ENCODE measurements at regions not wholly inside any gene's neighbourhood (a gene's known extent, or its start where the extent isn't known, plus 50 kb on each side); places are given as distances from the start of the nearest gene placed in this dataset.

DNA sequence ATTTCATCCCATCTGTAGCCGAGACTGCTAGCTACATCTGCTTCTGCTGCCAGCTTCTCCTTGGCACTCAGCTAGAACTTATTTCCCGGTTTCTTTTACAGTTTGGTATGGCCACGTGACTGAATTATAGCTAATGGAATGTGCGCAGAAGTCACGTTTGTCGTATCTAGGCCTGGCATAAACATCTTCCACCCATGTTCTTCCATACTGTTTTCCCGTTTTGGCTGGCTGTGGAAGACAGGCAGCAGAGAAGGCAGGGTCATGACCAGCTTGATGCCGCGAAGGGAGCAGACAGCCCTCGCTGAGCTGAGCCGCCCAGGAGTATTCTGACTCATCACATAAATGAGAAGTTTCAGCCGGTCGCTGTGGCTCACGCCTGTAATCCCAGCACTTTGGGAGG, 186.7 kb downstream of the RFC3 start:
- Mint-ChIP-seq H3K36me3 (no peaks in the 10 kb centered on the region), H3K4me1 (no peaks in the 10 kb centered on the region), H3K4me3 (no peak overlapping the region), H3K27me3 (peaks cover 2% of the 10 kb centered on the region), H3K9me3 (no peaks in the 10 kb centered on the region), H3K27ac (no peak overlapping the region)

DNA sequence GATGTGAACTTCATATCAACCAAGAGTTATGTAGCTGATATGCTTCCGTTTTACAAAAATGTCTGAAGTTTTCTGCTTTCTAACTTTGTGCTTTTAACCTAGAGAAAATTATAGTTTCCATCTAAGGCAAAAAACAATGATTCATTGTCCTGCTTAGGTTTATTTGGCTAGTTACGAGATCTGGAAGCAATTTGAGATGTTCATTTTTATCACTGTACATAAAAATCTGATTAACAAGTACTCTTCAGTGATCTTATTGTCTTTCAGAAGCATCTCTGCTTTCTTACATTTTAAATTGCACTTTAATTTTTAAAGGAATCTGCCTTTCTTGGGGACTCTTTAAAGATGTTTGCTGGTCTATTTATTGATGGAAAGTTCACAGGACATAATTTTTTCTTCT, 188.1 kb downstream of the RFC3 start:
- H3K9me3 Mint-ChIP-seq = no peaks in the 10 kb centered on the region
- peaks cover 2% of the 10 kb centered on the region for H3K27me3 Mint-ChIP-seq
- no peak overlapping the region for H3K4me3 Mint-ChIP-seq
- no peak overlapping the region for H3K27ac Mint-ChIP-seq
- H3K4me1 Mint-ChIP-seq = no peaks in the 10 kb centered on the region
- H3K36me3 Mint-ChIP-seq = no peaks in the 10 kb centered on the region

DNA sequence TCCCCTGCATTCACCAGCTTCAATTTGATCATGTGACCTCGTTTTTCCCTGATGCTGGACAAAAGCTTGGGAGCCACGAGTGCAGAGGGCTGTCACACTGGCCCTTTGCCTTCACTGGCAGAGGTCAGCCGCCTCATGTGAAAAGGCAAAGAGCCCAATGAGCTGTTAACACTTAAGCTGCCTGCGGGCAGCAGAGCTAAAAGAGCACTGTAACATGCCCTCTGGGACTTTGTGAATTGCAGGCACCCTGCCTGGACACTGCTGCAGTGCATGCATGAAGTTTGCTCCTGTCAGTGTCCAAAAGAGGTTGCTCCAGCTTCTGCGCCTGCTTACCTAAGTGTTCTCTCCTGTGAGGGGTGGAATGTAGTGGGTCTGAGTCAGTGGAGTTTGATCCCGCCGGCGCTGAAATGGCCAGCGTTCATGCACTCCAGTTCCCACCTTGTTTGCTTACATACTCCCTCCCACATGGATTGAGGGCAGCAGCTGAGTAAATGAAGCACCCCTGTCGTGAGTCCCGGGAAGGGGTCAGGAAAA, 193.7 kb downstream of the RFC3 start:
- no peaks in the 10 kb centered on the region for H3K4me1 Mint-ChIP-seq
- no peaks in the 10 kb centered on the region for H3K9me3 Mint-ChIP-seq
- H3K4me3 Mint-ChIP-seq = no peak overlapping the region
- H3K36me3 Mint-ChIP-seq = no peaks in the 10 kb centered on the region
- H3K27me3 Mint-ChIP-seq = peaks cover 4% of the 10 kb centered on the region
- no peak overlapping the region for H3K27ac Mint-ChIP-seq

DNA sequence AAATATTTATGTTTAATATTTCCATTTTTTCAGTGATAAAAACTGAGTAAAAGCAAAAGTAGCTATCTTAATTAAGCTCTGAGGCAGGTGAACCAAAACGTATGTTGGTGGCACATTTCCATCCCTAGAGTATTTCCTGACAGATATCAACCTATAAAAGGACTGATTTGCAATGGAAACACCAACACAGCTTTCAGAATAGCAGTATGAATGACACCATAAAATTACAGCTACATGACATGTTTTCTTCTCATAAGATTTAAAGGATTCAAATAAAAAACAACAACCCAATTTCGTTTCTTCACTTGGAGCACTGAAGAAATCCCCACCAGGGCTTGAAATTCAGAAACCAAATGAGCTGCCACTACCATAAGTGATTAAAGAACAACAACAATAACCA, 194.4 kb downstream of the RFC3 start:
- Mint-ChIP-seq H3K27me3 (peaks cover 6% of the 10 kb centered on the region), H3K27ac (no peak overlapping the region), H3K4me1 (no peaks in the 10 kb centered on the region), H3K36me3 (no peaks in the 10 kb centered on the region), H3K4me3 (no peak overlapping the region), H3K9me3 (no peaks in the 10 kb centered on the region)

DNA sequence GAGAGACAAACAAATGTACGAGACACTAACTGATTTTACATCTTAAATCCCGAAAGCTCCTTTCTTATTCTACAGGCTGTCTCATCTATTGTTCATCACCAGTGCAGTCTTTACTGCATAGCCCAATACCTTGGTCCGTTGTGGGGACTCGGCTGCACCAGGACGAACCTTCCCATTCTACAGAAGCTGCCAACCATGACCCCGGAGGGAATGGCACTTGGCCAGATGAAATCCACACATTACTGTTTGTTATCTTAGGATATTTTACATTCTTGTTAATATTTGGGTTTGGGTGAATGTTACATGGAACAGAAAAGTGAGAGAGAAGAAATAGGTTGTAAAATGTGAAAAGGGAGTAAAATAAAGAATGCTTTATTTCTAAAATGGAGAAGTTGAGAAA, 195.1 kb downstream of the RFC3 start:
- no peak overlapping the region for H3K4me3 Mint-ChIP-seq
- no peaks in the 10 kb centered on the region for H3K4me1 Mint-ChIP-seq
- no peaks in the 10 kb centered on the region for H3K36me3 Mint-ChIP-seq
- no peaks in the 10 kb centered on the region for H3K9me3 Mint-ChIP-seq
- no peak overlapping the region for H3K27ac Mint-ChIP-seq
- H3K27me3 Mint-ChIP-seq = peaks cover 7% of the 10 kb centered on the region

DNA sequence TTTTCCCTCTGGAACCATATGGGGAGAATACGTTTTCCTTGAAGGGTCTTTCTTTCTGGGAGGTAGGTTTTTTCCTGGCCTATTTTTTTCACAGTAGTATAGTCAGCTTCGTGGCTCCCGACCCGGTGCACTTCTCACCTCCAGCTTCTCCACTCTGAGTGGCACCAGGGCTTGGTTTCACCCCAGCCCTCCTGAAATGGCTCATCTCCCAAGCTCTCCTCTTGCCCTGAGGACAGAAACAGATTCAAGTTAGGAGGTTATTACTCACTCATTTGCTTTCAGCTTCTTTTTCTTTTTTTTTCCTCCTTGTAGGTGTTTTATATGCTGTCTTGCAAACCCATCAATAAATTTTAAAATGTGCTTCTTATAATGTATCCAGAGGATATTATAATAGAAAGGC, 199.3 kb downstream of the RFC3 start:
- Mint-ChIP-seq H3K27ac (no peak overlapping the region), H3K4me1 (no peaks in the 10 kb centered on the region), H3K36me3 (no peaks in the 10 kb centered on the region), H3K4me3 (no peak overlapping the region), H3K27me3 (peaks cover 7% of the 10 kb centered on the region), H3K9me3 (no peaks in the 10 kb centered on the region)

DNA sequence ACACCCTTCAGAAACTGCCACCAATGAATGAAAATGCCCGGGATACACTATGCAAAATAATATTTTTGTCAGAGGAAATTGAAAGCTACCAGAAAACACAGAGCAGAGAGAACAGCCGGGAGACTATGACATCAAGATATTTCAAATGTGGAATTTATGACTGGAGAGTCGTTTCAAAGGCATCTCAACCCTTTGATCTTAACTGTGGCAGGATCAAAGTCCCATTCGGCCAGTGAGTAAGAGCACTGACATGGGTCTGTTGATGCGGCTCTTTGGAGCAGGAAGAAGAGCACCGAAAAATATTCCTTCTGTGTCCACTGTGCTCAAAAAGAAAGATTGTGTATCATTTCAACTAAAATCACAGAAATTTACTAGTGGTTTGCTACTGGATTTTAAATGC, 201.9 kb downstream of the RFC3 start:
- Mint-ChIP-seq H3K9me3 (no peaks in the 10 kb centered on the region), H3K4me1 (no peaks in the 10 kb centered on the region), H3K27me3 (peaks cover 6% of the 10 kb centered on the region), H3K27ac (no peak overlapping the region), H3K4me3 (no peak overlapping the region), H3K36me3 (no peaks in the 10 kb centered on the region)

DNA sequence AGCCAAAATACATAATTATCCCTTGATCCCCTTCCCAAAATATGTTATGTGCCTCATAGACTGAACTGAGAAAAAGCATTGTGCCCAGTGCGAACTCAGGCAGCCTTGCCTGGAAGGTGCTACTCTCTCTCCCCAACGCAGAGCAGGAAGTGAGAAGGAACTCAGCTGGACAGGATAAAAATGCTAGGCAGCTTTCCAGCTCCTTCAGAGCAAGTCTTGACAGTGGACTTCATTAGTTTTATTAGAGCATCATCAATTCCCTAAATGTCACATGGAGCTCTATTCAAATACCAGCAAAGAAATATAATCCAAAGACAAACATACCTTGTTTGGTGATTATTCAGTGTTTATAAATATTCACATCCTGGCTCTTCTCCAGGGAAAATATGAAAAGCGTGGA, 202.4 kb downstream of the RFC3 start:
- H3K4me3 Mint-ChIP-seq = no peak overlapping the region

DNA sequence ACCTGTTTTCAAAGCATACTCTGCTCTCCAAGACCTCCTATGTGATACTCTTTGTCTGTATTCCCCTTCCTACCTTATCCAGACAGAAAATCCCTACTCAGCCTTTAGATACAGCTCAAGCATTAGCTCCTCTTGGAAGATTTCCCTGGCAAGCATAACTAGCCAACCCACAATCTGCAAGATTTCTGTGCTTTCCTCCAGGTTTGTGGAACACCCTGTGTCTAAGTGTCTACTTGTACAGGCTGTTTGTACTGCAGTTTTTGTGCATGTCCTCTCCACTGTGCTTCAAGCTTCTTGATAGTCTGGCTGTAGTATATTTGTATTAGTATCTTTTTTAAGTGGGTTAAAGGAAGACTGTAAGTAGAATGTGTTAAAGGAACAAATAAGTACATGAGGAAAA, 203.7 kb downstream of the RFC3 start:
- Mint-ChIP-seq H3K36me3 (no peaks in the 10 kb centered on the region), H3K27me3 (peaks cover 4% of the 10 kb centered on the region), H3K4me1 (no peaks in the 10 kb centered on the region), H3K4me3 (no peak overlapping the region), H3K27ac (no peak overlapping the region), H3K9me3 (no peaks in the 10 kb centered on the region)

More for the DNA sequence above, 202.4 kb downstream of the RFC3 start:
- Mint-ChIP-seq H3K9me3 (no peaks in the 10 kb centered on the region), H3K36me3 (no peaks in the 10 kb centered on the region), H3K27me3 (peaks cover 6% of the 10 kb centered on the region), H3K4me1 (no peaks in the 10 kb centered on the region), H3K27ac (no peak overlapping the region)

DNA sequence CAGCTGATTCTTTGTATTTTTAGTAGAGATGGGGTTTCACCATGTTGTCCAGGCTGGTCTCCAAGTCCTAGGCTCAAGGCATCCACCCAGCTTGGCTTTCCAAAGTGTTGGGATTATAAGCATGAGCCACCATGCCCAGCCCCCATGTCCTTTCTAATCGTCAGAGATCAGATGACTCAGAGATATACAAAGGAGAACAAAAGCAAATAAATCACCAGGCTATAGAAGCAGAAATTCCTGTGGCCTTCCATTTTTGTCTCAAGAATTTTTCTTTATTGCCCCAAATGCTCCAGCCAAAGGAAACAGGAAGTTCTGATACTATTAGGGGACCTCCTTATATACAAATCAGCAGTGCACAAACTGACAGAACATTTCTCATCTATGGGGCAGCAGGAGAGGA, 207.8 kb downstream of the RFC3 start:
- H3K27ac Mint-ChIP-seq = no peak overlapping the region
- no peak overlapping the region for H3K4me3 Mint-ChIP-seq
- no peaks in the 10 kb centered on the region for H3K36me3 Mint-ChIP-seq
- H3K27me3 Mint-ChIP-seq = no peaks in the 10 kb centered on the region
- no peaks in the 10 kb centered on the region for H3K9me3 Mint-ChIP-seq
- H3K4me1 Mint-ChIP-seq = no peaks in the 10 kb centered on the region

DNA sequence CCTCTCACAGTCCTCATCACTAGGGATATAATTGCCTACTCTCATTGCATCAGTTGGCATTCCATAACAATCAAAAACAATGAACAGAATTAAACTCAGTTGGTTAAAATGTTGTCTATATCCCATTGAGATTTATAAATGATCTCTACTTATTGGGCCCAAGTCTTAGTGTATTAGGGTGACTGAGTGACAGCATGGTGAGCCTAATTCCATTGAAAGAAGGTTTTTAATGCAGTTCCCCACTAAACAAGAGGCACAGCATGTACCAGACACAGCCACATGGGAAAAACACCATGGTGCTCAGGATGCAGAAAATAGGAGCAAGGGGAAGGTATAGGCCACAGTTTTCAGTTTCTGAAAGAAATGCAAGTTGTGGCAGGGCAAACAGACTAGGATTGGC, 208.4 kb downstream of the RFC3 start:
- no peak overlapping the region for H3K27ac Mint-ChIP-seq
- no peaks in the 10 kb centered on the region for H3K9me3 Mint-ChIP-seq
- no peaks in the 10 kb centered on the region for H3K27me3 Mint-ChIP-seq
- H3K36me3 Mint-ChIP-seq = no peaks in the 10 kb centered on the region
- H3K4me3 Mint-ChIP-seq = no peak overlapping the region
- no peaks in the 10 kb centered on the region for H3K4me1 Mint-ChIP-seq

DNA sequence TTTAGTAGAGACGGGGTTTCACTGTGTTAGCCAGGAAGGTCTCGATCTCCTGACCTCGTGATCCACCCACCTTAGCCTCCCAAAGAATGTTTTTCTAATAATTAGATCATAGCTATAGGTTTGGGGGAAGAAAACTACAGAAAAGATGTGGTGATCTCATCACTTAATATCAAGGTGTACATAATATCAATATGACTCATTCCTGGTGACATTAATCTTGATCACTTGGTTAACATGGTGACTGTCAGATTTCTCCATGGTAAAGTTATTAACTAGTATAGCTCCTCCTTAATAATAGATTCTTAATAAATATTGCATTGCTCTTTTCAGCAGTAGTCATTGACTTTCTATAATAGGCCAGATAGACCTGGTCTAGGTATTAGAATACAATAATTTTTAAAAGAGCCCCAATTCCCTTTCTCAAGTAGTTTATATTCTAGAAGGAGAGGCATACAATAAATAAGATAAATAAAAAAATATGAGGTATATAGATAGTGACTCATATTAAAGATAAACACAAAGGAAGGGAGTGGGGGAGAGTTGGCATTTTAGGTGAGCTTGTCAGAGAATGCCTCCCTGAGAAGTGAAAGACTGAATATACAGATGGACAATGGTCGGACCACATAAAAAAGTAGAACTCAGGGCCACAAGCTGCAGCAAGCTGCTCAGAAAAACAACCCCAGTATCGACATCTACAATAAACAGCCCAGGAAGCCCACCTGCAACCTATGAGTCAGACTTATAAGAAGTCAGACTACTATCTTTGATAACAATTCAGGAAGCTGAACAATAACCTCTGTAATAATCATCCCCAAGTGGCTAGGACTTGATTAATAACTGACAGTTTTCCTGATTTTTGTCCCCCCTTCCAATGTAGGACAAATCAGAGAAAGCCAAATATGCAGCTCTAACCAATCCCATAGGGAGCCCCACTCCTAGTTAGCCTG, 210.8 kb downstream of the RFC3 start:
- Mint-ChIP-seq H3K4me1 (no peaks in the 10 kb centered on the region), H3K27me3 (no peaks in the 10 kb centered on the region), H3K4me3 (no peak overlapping the region), H3K36me3 (no peaks in the 10 kb centered on the region), H3K27ac (no peak overlapping the region), H3K9me3 (no peaks in the 10 kb centered on the region)

DNA sequence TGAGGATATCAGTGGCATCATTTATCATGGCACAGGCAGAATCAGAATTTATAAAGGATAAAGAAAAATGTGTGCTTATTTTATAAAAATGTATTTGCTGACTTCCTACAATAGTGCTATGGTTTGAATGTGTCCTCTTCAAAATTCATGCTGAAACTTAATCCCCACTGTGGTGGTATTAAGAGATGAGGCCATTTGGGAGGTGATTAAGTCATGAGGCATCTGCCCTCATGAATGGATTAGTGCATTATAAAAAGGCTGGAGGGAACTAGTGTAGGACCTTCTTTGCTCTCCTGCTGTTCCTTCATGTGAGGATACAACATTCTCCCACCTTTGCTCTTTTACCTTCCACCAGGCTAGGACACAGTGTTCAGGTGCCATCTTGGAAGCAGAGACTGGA, 212.8 kb downstream of the RFC3 start:
- no peak overlapping the region for H3K4me3 Mint-ChIP-seq
- no peaks in the 10 kb centered on the region for H3K27me3 Mint-ChIP-seq
- H3K27ac Mint-ChIP-seq = no peak overlapping the region
- H3K4me1 Mint-ChIP-seq = no peaks in the 10 kb centered on the region
- H3K9me3 Mint-ChIP-seq = no peaks in the 10 kb centered on the region
- H3K36me3 Mint-ChIP-seq = no peaks in the 10 kb centered on the region

DNA sequence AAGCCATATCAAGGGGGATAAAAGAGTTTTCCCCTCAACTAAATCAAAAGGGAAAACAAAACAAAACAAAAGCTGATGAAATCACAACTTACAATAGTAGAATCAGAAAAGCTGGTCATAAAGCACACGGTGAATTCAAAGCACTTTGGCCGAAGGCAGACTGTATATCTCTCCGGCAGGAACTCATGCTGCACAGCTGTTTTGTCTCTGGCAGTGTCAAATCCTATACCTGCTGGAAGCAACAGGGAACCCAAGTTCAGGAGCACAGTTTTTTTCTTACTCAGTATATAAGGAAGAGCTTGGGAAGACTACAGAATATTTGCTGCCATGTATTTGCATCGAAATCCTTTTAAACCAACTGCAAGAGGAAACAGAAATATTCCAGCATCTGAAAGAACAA, 213.7 kb downstream of the RFC3 start:
- no peaks in the 10 kb centered on the region for H3K27me3 Mint-ChIP-seq
- no peaks in the 10 kb centered on the region for H3K36me3 Mint-ChIP-seq
- no peaks in the 10 kb centered on the region for H3K9me3 Mint-ChIP-seq
- no peak overlapping the region for H3K4me3 Mint-ChIP-seq
- no peak overlapping the region for H3K27ac Mint-ChIP-seq
- H3K4me1 Mint-ChIP-seq = no peaks in the 10 kb centered on the region

DNA sequence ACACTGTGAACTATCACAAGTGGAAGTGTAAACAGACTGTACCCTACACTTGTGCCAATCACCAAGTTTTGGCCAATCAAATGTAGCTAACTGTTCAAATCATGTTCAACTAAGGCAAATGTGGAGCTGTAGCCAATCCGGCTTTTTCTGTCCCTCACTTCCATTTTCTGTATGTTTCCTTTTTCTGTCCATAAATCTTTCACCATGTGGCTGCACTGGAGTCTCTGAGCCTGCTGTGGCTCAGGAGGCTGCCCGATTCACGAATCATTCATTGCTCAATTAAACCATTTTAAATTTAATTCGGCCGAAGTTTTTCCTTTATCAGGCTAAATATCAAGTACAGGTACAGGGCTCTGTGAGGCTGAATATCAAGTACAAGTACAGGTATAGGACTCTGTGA, 216.5 kb downstream of the RFC3 start:
- H3K27ac Mint-ChIP-seq = no peak overlapping the region
- peaks cover 3% of the 10 kb centered on the region for H3K27me3 Mint-ChIP-seq
- no peaks in the 10 kb centered on the region for H3K4me1 Mint-ChIP-seq
- no peak overlapping the region for H3K4me3 Mint-ChIP-seq
- H3K36me3 Mint-ChIP-seq = no peaks in the 10 kb centered on the region
- H3K9me3 Mint-ChIP-seq = no peaks in the 10 kb centered on the region

DNA sequence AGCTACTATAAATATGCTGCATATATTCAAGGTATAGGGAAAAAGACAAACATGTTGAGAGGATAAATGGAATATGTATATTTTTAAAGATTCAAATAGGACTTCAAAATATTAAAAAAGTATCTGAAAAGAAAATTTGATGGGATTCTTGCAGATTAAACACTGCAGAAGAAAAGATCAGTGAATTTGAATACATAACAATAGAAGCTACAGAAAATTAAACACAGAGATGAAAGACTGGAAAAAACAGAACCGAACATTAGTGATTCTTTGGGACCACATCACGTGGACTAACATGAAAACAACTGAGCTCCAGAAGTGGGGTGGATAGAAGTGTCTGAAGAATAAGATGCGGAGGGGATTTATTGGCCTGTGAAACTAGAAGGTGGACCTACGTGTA, 217.2 kb downstream of the RFC3 start:
- no peaks in the 10 kb centered on the region for H3K36me3 Mint-ChIP-seq
- no peaks in the 10 kb centered on the region for H3K9me3 Mint-ChIP-seq
- H3K27ac Mint-ChIP-seq = no peak overlapping the region
- no peak overlapping the region for H3K4me3 Mint-ChIP-seq
- H3K27me3 Mint-ChIP-seq = peaks cover 3% of the 10 kb centered on the region
- H3K4me1 Mint-ChIP-seq = no peaks in the 10 kb centered on the region
